Progenitor cell of endocrine pancreas (in vitro differentiated cells): ENCODE measurements at regions not wholly inside any gene's neighbourhood (a gene's known extent, or its start where the extent isn't known, plus 50 kb on each side); places are given as distances from the start of the nearest gene placed in this dataset.

ENCODE experiments used
- DNase-seq: peaks from one replicate; pipeline ENCODE4 v3.0.0; 2021; ENCODE audit warnings: low spot score; ENCODE audit not compliant: unreplicated experiment
- H3K27ac Mint-ChIP-seq: 2 replicates; pipeline ENCODE4 v1.8.0; 2021; ENCODE audit warnings: mild to moderate bottlenecking, moderate library complexity, mixed read lengths
- H3K27me3 Mint-ChIP-seq: 2 replicates; pipeline ENCODE4 v1.8.0; 2021; ENCODE audit warnings: mixed read lengths
- H3K36me3 Mint-ChIP-seq: 2 replicates; pipeline ENCODE4 v1.8.0; 2022; ENCODE audit warnings: mixed read lengths; ENCODE audit not compliant: insufficient read depth
- H3K4me1 Mint-ChIP-seq: 2 replicates; pipeline ENCODE4 v1.8.0; 2021; ENCODE audit warnings: low read depth, mixed read lengths
- H3K4me3 Mint-ChIP-seq: 2 replicates; pipeline ENCODE4 v1.8.0; 2021; ENCODE audit warnings: low read depth, mild to moderate bottlenecking, moderate library complexity, mixed read lengths
- H3K9me3 Mint-ChIP-seq: 2 replicates; pipeline ENCODE4 v1.8.0; 2021; ENCODE audit warnings: low read depth, mixed read lengths
- TF ChIP-seq, protein P1 (sequence below): fragments of 200-600 bp; sonication (generic); IDR thresholded peaks from one replicate; pipeline ENCODE4 v1.5.0; 2021; ENCODE audit warnings: antibody characterized with exemption, mild to moderate bottlenecking; ENCODE audit not compliant: unreplicated experiment

DNA sequence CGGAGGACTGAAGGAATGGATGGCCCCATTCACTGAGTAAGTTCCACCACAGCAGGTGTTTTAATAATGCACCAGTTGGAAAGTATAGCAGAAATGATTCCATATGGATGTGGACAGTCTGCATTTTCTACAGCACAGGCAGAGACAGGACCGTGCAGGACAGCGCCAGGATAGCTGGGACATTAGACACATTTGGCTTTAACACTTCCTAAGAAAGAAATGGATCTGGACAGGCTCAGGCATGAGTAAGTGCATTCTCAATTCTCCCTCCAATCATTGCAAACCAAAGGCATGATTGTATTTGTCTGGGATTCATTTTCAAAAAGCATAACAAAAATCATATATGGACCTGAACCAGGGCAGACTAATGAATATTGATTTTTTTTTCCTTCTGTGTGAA, 233.0 kb upstream of the POU2AF2 start:
- TF ChIP-seq, protein P1, sequence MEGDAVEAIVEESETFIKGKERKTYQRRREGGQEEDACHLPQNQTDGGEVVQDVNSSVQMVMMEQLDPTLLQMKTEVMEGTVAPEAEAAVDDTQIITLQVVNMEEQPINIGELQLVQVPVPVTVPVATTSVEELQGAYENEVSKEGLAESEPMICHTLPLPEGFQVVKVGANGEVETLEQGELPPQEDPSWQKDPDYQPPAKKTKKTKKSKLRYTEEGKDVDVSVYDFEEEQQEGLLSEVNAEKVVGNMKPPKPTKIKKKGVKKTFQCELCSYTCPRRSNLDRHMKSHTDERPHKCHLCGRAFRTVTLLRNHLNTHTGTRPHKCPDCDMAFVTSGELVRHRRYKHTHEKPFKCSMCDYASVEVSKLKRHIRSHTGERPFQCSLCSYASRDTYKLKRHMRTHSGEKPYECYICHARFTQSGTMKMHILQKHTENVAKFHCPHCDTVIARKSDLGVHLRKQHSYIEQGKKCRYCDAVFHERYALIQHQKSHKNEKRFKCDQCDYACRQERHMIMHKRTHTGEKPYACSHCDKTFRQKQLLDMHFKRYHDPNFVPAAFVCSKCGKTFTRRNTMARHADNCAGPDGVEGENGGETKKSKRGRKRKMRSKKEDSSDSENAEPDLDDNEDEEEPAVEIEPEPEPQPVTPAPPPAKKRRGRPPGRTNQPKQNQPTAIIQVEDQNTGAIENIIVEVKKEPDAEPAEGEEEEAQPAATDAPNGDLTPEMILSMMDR = no peak
- Mint-ChIP-seq H3K4me3 (no peak overlapping the region), H3K9me3 (no peaks in the 10 kb centered on the region), H3K36me3 (no peaks in the 10 kb centered on the region), H3K27me3 (peaks cover 9% of the 10 kb centered on the region), H3K4me1 (no peaks in the 10 kb centered on the region), H3K27ac (no peak overlapping the region)
- DNase-seq = no peak

DNA sequence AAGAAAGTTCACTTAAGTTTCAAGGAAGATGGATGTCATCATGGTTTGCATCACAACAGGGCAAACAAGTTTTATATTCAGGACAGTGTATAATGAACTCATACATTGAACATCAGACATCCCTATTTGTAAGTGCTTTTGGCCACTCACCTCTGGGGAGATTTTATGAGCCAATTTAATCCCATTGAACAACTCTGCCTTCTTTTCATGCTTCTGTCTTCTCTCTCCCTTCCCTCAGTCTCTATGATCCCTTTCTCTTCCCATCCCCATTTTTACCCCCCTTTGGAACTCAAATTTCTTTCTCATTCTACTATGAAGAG, 234.3 kb upstream of the POU2AF2 start:
- no peak overlapping the region for H3K27ac Mint-ChIP-seq
- no peak for DNase-seq
- no peaks in the 10 kb centered on the region for H3K4me1 Mint-ChIP-seq
- no peaks in the 10 kb centered on the region for H3K36me3 Mint-ChIP-seq
- H3K9me3 Mint-ChIP-seq = no peaks in the 10 kb centered on the region
- TF ChIP-seq, protein P1 = no peak
- peaks cover 9% of the 10 kb centered on the region for H3K27me3 Mint-ChIP-seq
- H3K4me3 Mint-ChIP-seq = no peak overlapping the region

DNA sequence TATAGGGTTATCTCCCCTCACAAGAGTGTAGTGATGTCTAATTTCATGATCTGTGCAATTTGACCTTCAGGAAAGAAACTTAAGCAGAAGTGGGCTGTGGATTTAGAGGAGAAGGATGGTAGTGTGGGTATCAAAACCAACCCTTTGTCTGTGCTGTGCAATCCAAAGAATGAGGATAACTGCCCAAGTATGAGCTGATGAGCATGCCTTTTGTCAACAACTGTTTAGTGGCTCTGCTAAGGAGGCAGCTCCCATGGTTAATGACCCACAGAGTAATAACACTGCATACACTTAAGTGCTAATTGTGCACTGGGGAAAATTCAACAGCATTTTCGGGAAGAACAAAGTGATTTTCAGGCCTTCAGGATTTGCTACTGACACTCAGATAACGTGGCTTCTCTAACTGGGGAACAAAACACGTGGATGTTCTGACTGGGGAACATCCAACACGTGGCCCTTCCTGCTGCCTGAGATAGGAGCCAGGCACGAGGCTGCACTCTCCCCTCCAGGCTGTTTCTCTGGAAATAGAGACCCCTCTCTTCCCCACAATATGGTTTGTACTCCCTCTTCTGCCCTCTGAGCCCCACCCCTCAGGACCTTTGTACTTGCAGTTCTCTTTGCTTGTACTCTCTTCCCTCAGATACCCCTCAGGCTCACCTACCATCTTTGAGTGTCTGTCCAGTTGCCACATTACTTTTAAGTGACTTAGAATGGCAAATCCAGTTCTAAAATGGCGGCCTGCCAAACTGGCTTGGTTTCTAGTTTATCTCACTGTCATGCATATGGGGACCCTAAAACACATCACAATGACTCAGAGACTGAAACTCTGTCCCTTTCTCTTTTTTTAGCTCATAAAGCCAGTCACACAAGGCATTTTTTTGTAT, 234.9 kb upstream of the POU2AF2 start:
- Mint-ChIP-seq H3K27me3 (peaks cover 9% of the 10 kb centered on the region), H3K36me3 (no peaks in the 10 kb centered on the region), H3K4me1 (no peaks in the 10 kb centered on the region), H3K27ac (no peak overlapping the region), H3K9me3 (no peaks in the 10 kb centered on the region), H3K4me3 (no peak overlapping the region)
- no peak for DNase-seq
- TF ChIP-seq, protein P1 = no peak

DNA sequence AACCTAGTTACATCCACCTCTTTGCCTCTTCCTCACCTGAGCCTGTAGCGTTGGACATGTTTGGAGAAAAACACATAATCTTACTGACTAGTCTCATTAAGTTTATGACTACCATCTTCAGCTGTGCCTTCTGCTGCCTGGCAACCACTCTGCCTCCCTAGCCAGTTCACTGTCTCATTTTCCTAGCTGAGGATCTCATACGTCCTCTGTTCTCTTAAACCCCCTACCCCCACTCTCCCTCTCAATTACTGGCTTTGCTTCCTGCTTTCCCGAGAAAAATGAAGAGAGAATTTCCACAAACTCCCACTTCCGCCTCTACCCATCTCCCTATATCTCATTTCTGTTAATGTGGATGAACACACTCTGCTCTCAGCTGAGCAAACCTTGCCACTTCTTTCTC, 239.3 kb upstream of the POU2AF2 start:
- H3K36me3 Mint-ChIP-seq = no peaks in the 10 kb centered on the region
- no peaks in the 10 kb centered on the region for H3K27me3 Mint-ChIP-seq
- TF ChIP-seq, protein P1 = no peak

DNA sequence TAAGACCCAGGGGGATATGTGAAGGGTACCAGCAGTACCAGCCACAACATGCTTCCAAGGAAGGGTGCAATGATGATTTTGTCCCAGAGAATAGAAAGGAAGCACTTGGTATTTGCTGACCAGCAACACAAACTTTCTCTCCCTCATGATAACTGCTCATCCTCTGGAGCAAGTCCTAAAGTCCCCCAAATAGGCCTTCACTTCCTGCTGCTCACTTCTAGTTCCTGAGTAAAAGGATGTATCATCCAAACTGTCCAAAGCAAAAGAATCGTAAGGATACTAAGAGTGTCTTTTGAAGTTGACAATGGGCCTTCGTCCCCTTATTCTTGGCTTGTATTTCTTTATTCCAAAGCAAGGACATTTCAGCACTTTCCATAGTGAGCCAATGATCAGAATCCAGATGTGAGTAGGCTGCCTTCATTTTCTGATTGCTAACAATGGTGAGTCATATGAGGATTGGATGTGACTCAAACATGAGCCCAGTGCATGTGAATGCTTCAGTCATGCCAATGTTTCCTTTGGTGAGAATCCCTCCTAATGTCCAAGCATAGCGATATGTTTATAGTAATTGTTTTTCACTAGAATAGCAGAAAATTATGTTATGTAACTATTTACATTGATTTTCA, 243.4 kb upstream of the POU2AF2 start:
- Mint-ChIP-seq H3K4me1 (no peaks in the 10 kb centered on the region), H3K36me3 (no peaks in the 10 kb centered on the region), H3K9me3 (no peaks in the 10 kb centered on the region), H3K27ac (no peak overlapping the region), H3K27me3 (no peaks in the 10 kb centered on the region), H3K4me3 (no peak overlapping the region)
- TF ChIP-seq, protein P1 = no peak
- no peak for DNase-seq

More for the DNA sequence above, 239.3 kb upstream of the POU2AF2 start:
- Mint-ChIP-seq H3K27ac (no peak overlapping the region), H3K4me1 (no peaks in the 10 kb centered on the region), H3K4me3 (no peak overlapping the region), H3K9me3 (no peaks in the 10 kb centered on the region)
- DNase-seq = no peak
